ENCODE measurements at regions not wholly inside any gene's neighbourhood (a gene's known extent, or its start where the extent isn't known, plus 50 kb on each side); places are given as distances from the start of the nearest gene placed in this dataset.

- TF ChIP-seq POLR2AphosphoS5 (IDR thresholded peaks at IDR 0.05) (no peak), CTCF (IDR thresholded peaks at IDR 0.05) (no peak), POLR2A (IDR thresholded peaks at IDR 0.05) (no peak), EP300 (IDR thresholded peaks at IDR 0.05) (no peak)
- 41 to 56% methylated on average over 6 of the region's 6 CpGs for WGBS, 2 donors
- H3K4me1 ChIP-seq, result no peaks in the 10 kb centered on the region
- no peaks in the 10 kb centered on the region for H3K9me3 ChIP-seq
- DNase-seq, result no peak
- no peak overlapping the region for H3K4me3 ChIP-seq
- no peak overlapping the region for H3K27ac ChIP-seq
- intact Hi-C loops (cut with DNase I), result no loop called here
- no peaks in the 10 kb centered on the region for H3K36me3 ChIP-seq
- peaks cover 0 to 8% (median 0%) of the 10 kb centered on the region in 3 donors for H3K27me3 ChIP-seq
These were observed 357.2 kb upstream of the MYT1L start for GRCh38 chr2:2688254-2688653.

GRCh38 chr2:2687745-2688144, 356.7 kb upstream of the MYT1L start:
- Histone ChIP-seq H3K9me3 (no peaks in the 10 kb centered on the region), H3K36me3 (no peaks in the 10 kb centered on the region), H3K4me1 (no peaks in the 10 kb centered on the region), H3K4me3 (no peak overlapping the region), H3K27me3 (peaks cover 0 to 3% (median 0%) of the 10 kb centered on the region in 3 donors), H3K27ac (no peak overlapping the region)
- 70 to 82% methylated on average over 5 of the region's 5 CpGs for WGBS, 2 donors
- no peak for DNase-seq
- no peak for TF ChIP-seq POLR2AphosphoS5 (IDR thresholded peaks at IDR 0.05)
- no peak for TF ChIP-seq EP300 (IDR thresholded peaks at IDR 0.05)
- no peak for TF ChIP-seq POLR2A (IDR thresholded peaks at IDR 0.05)
- TF ChIP-seq CTCF (IDR thresholded peaks at IDR 0.05), result no peak
- intact Hi-C loops (cut with DNase I), result no loop called here

- H3K36me3 ChIP-seq, result no peaks in the 10 kb centered on the region
- no peaks in the 10 kb centered on the region for H3K4me1 ChIP-seq
- intact Hi-C loops (cut with DNase I), result no loop called here
- no peaks in the 10 kb centered on the region for H3K9me3 ChIP-seq
- H3K4me3 ChIP-seq, result no peak overlapping the region
- no peak for TF ChIP-seq POLR2AphosphoS5 (IDR thresholded peaks at IDR 0.05)
- TF ChIP-seq POLR2A (IDR thresholded peaks at IDR 0.05), result no peak
- TF ChIP-seq CTCF (IDR thresholded peaks at IDR 0.05), result no peak
- no peak for DNase-seq
- no peak overlapping the region for H3K27ac ChIP-seq
- H3K27me3 ChIP-seq, result no peaks in the 10 kb centered on the region
- WGBS, 2 donors, result 37 to 70% methylated on average over 9 of the region's 9 CpGs
These were observed 355.1 kb upstream of the MYT1L start for GRCh38 chr2:2686222-2686621.

- no peak overlapping the region for H3K4me3 ChIP-seq
- H3K9me3 ChIP-seq, result no peaks in the 10 kb centered on the region
- intact Hi-C loops (cut with DNase I), result no loop called here
- no peak for TF ChIP-seq CTCF (IDR thresholded peaks at IDR 0.05)
- TF ChIP-seq POLR2AphosphoS5 (IDR thresholded peaks at IDR 0.05), result no peak
- TF ChIP-seq EP300 (IDR thresholded peaks at IDR 0.05), result no peak
- TF ChIP-seq POLR2A (IDR thresholded peaks at IDR 0.05), result no peak
- no peaks in the 10 kb centered on the region for H3K27me3 ChIP-seq
- WGBS, 2 donors, result 50 to 62% methylated on average over 9 of the region's 9 CpGs
- no peaks in the 10 kb centered on the region for H3K4me1 ChIP-seq
- H3K36me3 ChIP-seq, result no peaks in the 10 kb centered on the region
- H3K27ac ChIP-seq, result no peak overlapping the region
- no peak for DNase-seq
These were observed 352.6 kb upstream of the MYT1L start for GRCh38 chr2:2683606-2684224.

Data from sigmoid colon (tissue), 6 donors.